SK-N-SH (cell line): ENCODE measurements at regions not wholly inside any gene's neighbourhood (a gene's known extent, or its start where the extent isn't known, plus 50 kb on each side); places are given as distances from the start of the nearest gene placed in this dataset.

Experiments
- CTCF ChIA-PET: fragments of 300-600, 350-600 bp; formaldehyde crosslinking; extraction: SDS; loops from one replicate; lab custom pipeline; 2021; lab: Yijun Ruan, JAX
- POLR2A ChIA-PET: fragments of 350-600 bp; sonication (Branson Sonifier 250); formaldehyde crosslinking; extraction: SDS; loops from one replicate; lab custom pipeline; 2020; ENCODE audit warnings: antibody characterized with exemption, inconsistent platforms; lab: Yijun Ruan, JAX
- DNase-seq: peaks from one replicate; pipeline ENCODE4 v3.0.0; 2012
- H2AFZ ChIP-seq: fragments of 200-600 bp; sonication (generic); 2 replicates; pipeline ENCODE4 v1.8.1; 2016; ENCODE audit warnings: antibody characterized with exemption, mild to moderate bottlenecking, low read depth
- H3F3A ChIP-seq: fragments of 200-600 bp; sonication (generic); replicated peaks from 2 replicates; pipeline ENCODE3; 2016; ENCODE audit warnings: antibody characterized with exemption, mild to moderate bottlenecking; ENCODE audit not compliant: insufficient read depth
- H3K27ac ChIP-seq, 2 experiments: fragments of 200-500 bp in 1 of 2; fragments of 200-600 bp in 1 of 2; sonication (Bioruptor generic) in 1 of 2; sonication (generic), shearing (Covaris generic) in 1 of 2; 2 replicates each; pipeline versions ENCODE4 v1.5.1 to v1.6.1; 2014 to 2016; ENCODE audit warnings: low read depth in 2 of 2, inconsistent platforms in 1 of 2, low read length in 1 of 2, mild to moderate bottlenecking in 1 of 2, mixed read lengths in 1 of 2
- H3K27me3 ChIP-seq: fragments of 200-600 bp; sonication (generic), shearing (Covaris generic); 2 replicates; pipeline ENCODE4 v1.6.1; 2016; ENCODE audit warnings: mixed run types; ENCODE audit not compliant: insufficient read depth
- H3K36me3 ChIP-seq, 2 experiments: fragments of 200-500 bp in 1 of 2; fragments of 200-600 bp in 1 of 2; sonication (Bioruptor generic) in 1 of 2; sonication (generic) in 1 of 2; replicated peaks in 1 of 2; 2 replicates each; pipeline versions ENCODE3 to v1.5.1; 2014 to 2016; ENCODE audit warnings: low read length in 1 of 2, mild to moderate bottlenecking in 1 of 2; ENCODE audit not compliant: insufficient read depth in 2 of 2, control insufficient read depth in 1 of 2
- H3K4me1 ChIP-seq, 2 experiments: fragments of 200-500 bp in 1 of 2; fragments of 200-600 bp in 1 of 2; sonication (Bioruptor generic) in 1 of 2; sonication (generic), shearing (Covaris generic) in 1 of 2; 2 replicates each; pipeline versions ENCODE4 v1.5.1 to v1.6.1; 2014 to 2016; ENCODE audit warnings: low read depth in 1 of 2, low read length in 1 of 2, mixed run types in 1 of 2; ENCODE audit not compliant: insufficient read depth in 2 of 2, control insufficient read depth in 1 of 2
- H3K4me2 ChIP-seq: fragments of 200-600 bp; sonication (generic), shearing (Covaris generic); 2 replicates; pipeline ENCODE4 v1.6.1; 2017; ENCODE audit warnings: mixed run types
- H3K4me3 ChIP-seq, 2 experiments: fragments of 200-500 bp in 1 of 2; fragments of 200-600 bp in 1 of 2; sonication (Bioruptor generic) in 1 of 2; sonication (generic), shearing (Covaris generic) in 1 of 2; 2 replicates each; pipeline versions ENCODE4 v1.5.1 to v1.8.1; 2014 to 2016; ENCODE audit warnings: low read depth in 2 of 2, inconsistent platforms in 1 of 2, low read length in 1 of 2, mild to moderate bottlenecking in 1 of 2, mixed read lengths in 1 of 2, moderate library complexity in 1 of 2
- H3K79me2 ChIP-seq: fragments of 200-600 bp; sonication (generic); 2 replicates; pipeline ENCODE4 v1.8.1; 2017; ENCODE audit warnings: mild to moderate bottlenecking; ENCODE audit not compliant: insufficient read depth
- H3K9ac ChIP-seq: fragments of 200-600 bp; sonication (generic); 2 replicates; pipeline ENCODE4 v1.6.1; 2017; ENCODE audit warnings: mixed run types
- H3K9me2 ChIP-seq: fragments of 200-600 bp; sonication (generic); 2 replicates; pipeline ENCODE4 v1.6.1; 2017; ENCODE audit warnings: mixed run types
- H3K9me3 ChIP-seq: fragments of 200-600 bp; sonication (generic); 2 replicates; pipeline ENCODE4 v1.6.1; 2017; ENCODE audit warnings: mixed run types, mild to moderate bottlenecking, moderate library complexity
- H4K20me1 ChIP-seq: fragments of 200-600 bp; sonication (generic); 2 replicates; pipeline ENCODE4 v1.6.1; 2017; ENCODE audit warnings: mild to moderate bottlenecking, mixed run types; ENCODE audit not compliant: insufficient read depth
- CHD2 ChIP-seq: fragments of 150-350 bp; IDR thresholded peaks from 2 replicates; pipeline ENCODE4 v1.6.1; 2018; ENCODE audit warnings: low read length; ENCODE audit not compliant: partially characterized antibody
- ELF1 ChIP-seq: IDR thresholded peaks from 2 replicates; pipeline ENCODE4 v1.4.0; 2012
- EP300 ChIP-seq, 2 experiments: IDR thresholded peaks; 2 replicates each; pipeline versions ENCODE4 v1.4.0 to v1.6.1; 2012; ENCODE audit warnings: borderline replicate concordance in 1 of 2, low read depth in 1 of 2, low read length in 1 of 2
- FOXJ3 ChIP-seq: sonication (generic); formaldehyde crosslinking; IDR thresholded peaks from 2 replicates; pipeline ENCODE4 v1.5.1; 2020; ENCODE audit warnings: mild to moderate bottlenecking, missing genetic modification reagents
- FOXM1 ChIP-seq: IDR thresholded peaks from 2 replicates; pipeline ENCODE4 v1.4.0; 2012; ENCODE audit warnings: low read depth, mild to moderate bottlenecking
- JUND ChIP-seq: IDR thresholded peaks from 2 replicates; pipeline ENCODE4 v1.4.0; 2012
- MEF2A ChIP-seq: IDR thresholded peaks from 2 replicates; pipeline ENCODE4 v1.4.0; 2012; ENCODE audit warnings: low read depth, borderline replicate concordance
- MXI1 ChIP-seq: IDR thresholded peaks from 2 replicates; pipeline ENCODE4 v1.6.1; 2012; ENCODE audit warnings: mild to moderate bottlenecking, low read depth, low read length, improper control_type of control experiment
- NFIC ChIP-seq: IDR thresholded peaks from 2 replicates; pipeline ENCODE4 v1.4.0; 2012; ENCODE audit warnings: borderline replicate concordance
- NRF1 ChIP-seq: IDR thresholded peaks from 2 replicates; pipeline ENCODE4 v1.6.1; 2012; ENCODE audit warnings: low read depth, mild to moderate bottlenecking, low read length
- POLR2AphosphoS5 ChIP-seq: IDR thresholded peaks from 2 replicates; pipeline ENCODE4 v1.6.1; 2012; ENCODE audit warnings: low read depth, low read length
- RAD21 ChIP-seq: IDR thresholded peaks from 2 replicates; pipeline ENCODE4 v1.6.1; 2012; ENCODE audit warnings: mild to moderate bottlenecking, low read length
- RCOR1 ChIP-seq: fragments of 150-350 bp; IDR thresholded peaks from 2 replicates; pipeline ENCODE4 v1.6.1; 2017; ENCODE audit warnings: antibody characterized with exemption, low read length
- RFX5 ChIP-seq: IDR thresholded peaks from 2 replicates; pipeline ENCODE4 v1.6.1; 2012; ENCODE audit warnings: mild to moderate bottlenecking, improper control_type of control experiment, low read length
- RXRA ChIP-seq: IDR thresholded peaks from 2 replicates; pipeline ENCODE4 v1.4.0; 2012; ENCODE audit warnings: low read depth, mild to moderate bottlenecking, borderline replicate concordance
- TAF1 ChIP-seq: IDR thresholded peaks from 2 replicates; pipeline ENCODE4 v1.6.1; 2012; ENCODE audit warnings: low read depth, mild to moderate bottlenecking, low read length, moderate library complexity, borderline replicate concordance
- TCF12 ChIP-seq: IDR thresholded peaks from 2 replicates; pipeline ENCODE4 v1.4.0; 2012
- TEAD4 ChIP-seq: IDR thresholded peaks from 2 replicates; pipeline ENCODE4 v1.4.0; 2012; ENCODE audit warnings: mild to moderate bottlenecking, borderline replicate concordance; ENCODE audit not compliant: insufficient read depth
- WGBS: methylation state at CpG from one replicate; pipeline ENCODE4 v1.1.6; 2017; ENCODE audit warnings: low lambda C conversion rate; 5-methylcytosine and 5-hydroxymethylcytosine counted together
- TF ChIP-seq, protein P1 (sequence below): IDR thresholded peaks from 2 replicates; pipeline ENCODE4 v1.4.0; 2012; ENCODE audit warnings: low read depth
- TF ChIP-seq, protein P2 (sequence below): fragments of 150-350 bp; IDR thresholded peaks from 2 replicates; pipeline ENCODE4 v1.6.1; 2016; ENCODE audit warnings: mild to moderate bottlenecking, low read depth, low read length
- TF ChIP-seq, protein P3 (sequence below): IDR thresholded peaks from 2 replicates; pipeline ENCODE4 v1.6.1; 2012; ENCODE audit warnings: mild to moderate bottlenecking, low read depth, low read length, moderate library complexity

DNA sequence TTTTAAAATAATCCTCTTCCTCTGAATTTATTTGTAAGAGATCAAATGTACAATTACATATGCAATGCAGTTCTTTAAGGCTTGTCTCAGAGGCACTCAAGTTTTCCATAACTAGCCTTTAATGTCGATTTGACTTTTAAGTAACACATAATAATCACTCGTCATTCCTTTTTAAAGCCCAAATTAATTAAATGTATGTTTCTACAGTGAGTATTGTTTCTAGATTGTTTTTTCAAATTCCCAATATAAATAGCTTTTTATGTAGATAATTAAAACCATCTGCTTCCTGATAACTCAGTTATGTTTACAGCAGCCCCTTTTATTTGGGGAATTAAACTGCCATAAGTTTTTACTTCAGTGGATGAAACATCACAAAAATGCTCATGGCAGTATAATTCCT, 185.1 kb downstream of the ETNK1 start:
- Histone ChIP-seq H3K4me3 (no peak overlapping the region), H2AFZ (no peak overlapping the region), H3K4me2 (no peak overlapping the region), H3K79me2 (no peaks in the 10 kb centered on the region), H3K9ac (no peak overlapping the region), H3K36me3 (no peaks in the 10 kb centered on the region), H3K9me3 (no peaks in the 10 kb centered on the region), H4K20me1 (no peaks in the 10 kb centered on the region), H3K9me2 (no peaks in the 10 kb centered on the region; the same call in 1 of the 2 replicates), H3K4me1 (no peaks in the 10 kb centered on the region; a peak in 1 of 4 replicates), H3F3A (no peaks in the 10 kb centered on the region), H3K27me3 (no peaks in the 10 kb centered on the region), H3K27ac (no peak overlapping the region)
- ChIA-PET POLR2A (no interaction called here), CTCF (interaction anchor here (1.0 kb wide), 1 partner anchor 74 kb away, joined by 3 read pairs; no protein-coding TSS in a partner anchor)
- 10% methylated on average over 2 of the region's 2 CpGs for WGBS
- peak; percentile 12 for DNase-seq
- no peak for TF ChIP-seq NRF1
- TF ChIP-seq POLR2AphosphoS5 = no peak
- TF ChIP-seq EP300 (IDR thresholded peaks at IDR 0.05; ENCODE audit: borderline replicate concordance in 1 of 2, low read depth in 1 of 2, low read length in 1 of 2) = no peak
- TF ChIP-seq MXI1 = no peak
- no peak for TF ChIP-seq RXRA
- TF ChIP-seq, protein P1, sequence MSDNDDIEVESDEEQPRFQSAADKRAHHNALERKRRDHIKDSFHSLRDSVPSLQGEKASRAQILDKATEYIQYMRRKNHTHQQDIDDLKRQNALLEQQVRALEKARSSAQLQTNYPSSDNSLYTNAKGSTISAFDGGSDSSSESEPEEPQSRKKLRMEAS = no peak
- no peak for TF ChIP-seq RCOR1
- TF ChIP-seq CHD2 = no peak
- no peak for TF ChIP-seq TCF12
- TF ChIP-seq RFX5 = no peak
- TF ChIP-seq JUND = no peak
- TF ChIP-seq TEAD4 = no peak
- no peak for TF ChIP-seq FOXJ3 (CRISPR knock-in tag)
- TF ChIP-seq FOXM1 = no peak
- TF ChIP-seq NFIC = no peak
- TF ChIP-seq, protein P2, sequence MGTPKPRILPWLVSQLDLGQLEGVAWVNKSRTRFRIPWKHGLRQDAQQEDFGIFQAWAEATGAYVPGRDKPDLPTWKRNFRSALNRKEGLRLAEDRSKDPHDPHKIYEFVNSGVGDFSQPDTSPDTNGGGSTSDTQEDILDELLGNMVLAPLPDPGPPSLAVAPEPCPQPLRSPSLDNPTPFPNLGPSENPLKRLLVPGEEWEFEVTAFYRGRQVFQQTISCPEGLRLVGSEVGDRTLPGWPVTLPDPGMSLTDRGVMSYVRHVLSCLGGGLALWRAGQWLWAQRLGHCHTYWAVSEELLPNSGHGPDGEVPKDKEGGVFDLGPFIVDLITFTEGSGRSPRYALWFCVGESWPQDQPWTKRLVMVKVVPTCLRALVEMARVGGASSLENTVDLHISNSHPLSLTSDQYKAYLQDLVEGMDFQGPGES = no peak
- TF ChIP-seq TAF1 = no peak
- TF ChIP-seq RAD21 = no peak

DNA sequence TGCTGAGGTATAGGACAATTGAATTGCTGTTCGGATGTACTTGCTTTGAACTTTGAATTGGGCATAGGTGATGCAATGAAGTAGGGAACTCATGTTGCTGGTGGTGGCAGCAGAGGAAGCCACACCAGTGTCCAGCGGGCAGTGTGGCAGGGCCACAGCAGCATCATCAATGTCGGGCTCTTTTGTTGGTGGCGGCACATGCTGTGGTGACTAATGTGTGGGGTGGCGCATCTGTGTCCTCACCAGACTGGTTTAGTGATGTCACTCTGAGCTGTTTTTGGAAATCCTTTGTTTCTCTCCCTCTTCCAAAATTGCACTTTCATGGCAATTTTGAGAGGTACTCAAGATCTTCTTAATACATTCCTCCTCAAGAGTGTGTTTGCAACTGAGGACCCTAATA, 187.6 kb downstream of the ETNK1 start:
- Histone ChIP-seq H4K20me1 (no peaks in the 10 kb centered on the region), H3K9me2 (no peaks in the 10 kb centered on the region; the same call in 1 of the 2 replicates), H3K4me2 (no peak overlapping the region), H3K79me2 (no peaks in the 10 kb centered on the region), H3K36me3 (no peaks in the 10 kb centered on the region), H3K4me3 (no peak overlapping the region), H3K4me1 (no peaks in the 10 kb centered on the region; a peak in 1 of 4 replicates), H3F3A (no peaks in the 10 kb centered on the region), H3K9ac (no peak overlapping the region), H3K27me3 (no peaks in the 10 kb centered on the region), H2AFZ (no peak overlapping the region), H3K9me3 (no peaks in the 10 kb centered on the region), H3K27ac (no peak overlapping the region)
- DNase-seq = no peak
- ChIA-PET POLR2A (no interaction called here), CTCF (no interaction called here)
- WGBS = 67% methylated on average over 5 of the region's 5 CpGs
- TF ChIP-seq FOXJ3 (CRISPR knock-in tag) (no peak), FOXM1 (no peak), MXI1 (no peak), RXRA (no peak), ELF1 (no peak), RAD21 (no peak), MEF2A (no peak), RFX5 (no peak)
- TF ChIP-seq, protein P2 = no peak
- TF ChIP-seq, protein P3, sequence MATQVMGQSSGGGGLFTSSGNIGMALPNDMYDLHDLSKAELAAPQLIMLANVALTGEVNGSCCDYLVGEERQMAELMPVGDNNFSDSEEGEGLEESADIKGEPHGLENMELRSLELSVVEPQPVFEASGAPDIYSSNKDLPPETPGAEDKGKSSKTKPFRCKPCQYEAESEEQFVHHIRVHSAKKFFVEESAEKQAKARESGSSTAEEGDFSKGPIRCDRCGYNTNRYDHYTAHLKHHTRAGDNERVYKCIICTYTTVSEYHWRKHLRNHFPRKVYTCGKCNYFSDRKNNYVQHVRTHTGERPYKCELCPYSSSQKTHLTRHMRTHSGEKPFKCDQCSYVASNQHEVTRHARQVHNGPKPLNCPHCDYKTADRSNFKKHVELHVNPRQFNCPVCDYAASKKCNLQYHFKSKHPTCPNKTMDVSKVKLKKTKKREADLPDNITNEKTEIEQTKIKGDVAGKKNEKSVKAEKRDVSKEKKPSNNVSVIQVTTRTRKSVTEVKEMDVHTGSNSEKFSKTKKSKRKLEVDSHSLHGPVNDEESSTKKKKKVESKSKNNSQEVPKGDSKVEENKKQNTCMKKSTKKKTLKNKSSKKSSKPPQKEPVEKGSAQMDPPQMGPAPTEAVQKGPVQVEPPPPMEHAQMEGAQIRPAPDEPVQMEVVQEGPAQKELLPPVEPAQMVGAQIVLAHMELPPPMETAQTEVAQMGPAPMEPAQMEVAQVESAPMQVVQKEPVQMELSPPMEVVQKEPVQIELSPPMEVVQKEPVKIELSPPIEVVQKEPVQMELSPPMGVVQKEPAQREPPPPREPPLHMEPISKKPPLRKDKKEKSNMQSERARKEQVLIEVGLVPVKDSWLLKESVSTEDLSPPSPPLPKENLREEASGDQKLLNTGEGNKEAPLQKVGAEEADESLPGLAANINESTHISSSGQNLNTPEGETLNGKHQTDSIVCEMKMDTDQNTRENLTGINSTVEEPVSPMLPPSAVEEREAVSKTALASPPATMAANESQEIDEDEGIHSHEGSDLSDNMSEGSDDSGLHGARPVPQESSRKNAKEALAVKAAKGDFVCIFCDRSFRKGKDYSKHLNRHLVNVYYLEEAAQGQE = no peak
